Inflammatory macrophage treated with lipopolysaccharide for 1 hour (primary cell): ENCODE measurements at regions not wholly inside any gene's neighbourhood (a gene's known extent, or its start where the extent isn't known, plus 50 kb on each side); places are given as distances from the start of the nearest gene placed in this dataset.

ENCODE experiments used
- DNase-seq, 2 donors: peaks; one replicate each; pipeline ENCODE4 v3.0.0-alpha.2; 2020 to 2022

DNA sequence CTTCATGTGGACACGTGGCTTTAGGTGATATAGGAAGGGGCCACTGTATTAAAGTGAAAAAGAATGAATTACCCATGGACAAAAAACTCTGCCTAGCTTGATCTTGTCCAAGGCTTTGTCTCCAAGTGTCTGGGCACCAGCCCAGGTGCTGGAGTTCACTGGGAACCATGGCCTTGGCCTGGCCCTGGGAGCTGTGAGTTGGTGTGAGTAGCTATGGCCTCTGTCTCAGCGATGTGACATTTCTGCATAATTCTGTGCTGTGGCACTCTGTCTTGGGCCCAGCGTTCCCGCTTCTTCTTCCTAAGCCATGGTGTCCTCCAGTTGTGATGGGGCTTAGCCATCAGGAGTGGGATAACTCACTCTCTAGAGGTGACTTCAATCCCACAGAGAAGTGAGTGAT, 119.0 kb upstream of the PPP2R2D start:
- no peak for DNase-seq

DNA sequence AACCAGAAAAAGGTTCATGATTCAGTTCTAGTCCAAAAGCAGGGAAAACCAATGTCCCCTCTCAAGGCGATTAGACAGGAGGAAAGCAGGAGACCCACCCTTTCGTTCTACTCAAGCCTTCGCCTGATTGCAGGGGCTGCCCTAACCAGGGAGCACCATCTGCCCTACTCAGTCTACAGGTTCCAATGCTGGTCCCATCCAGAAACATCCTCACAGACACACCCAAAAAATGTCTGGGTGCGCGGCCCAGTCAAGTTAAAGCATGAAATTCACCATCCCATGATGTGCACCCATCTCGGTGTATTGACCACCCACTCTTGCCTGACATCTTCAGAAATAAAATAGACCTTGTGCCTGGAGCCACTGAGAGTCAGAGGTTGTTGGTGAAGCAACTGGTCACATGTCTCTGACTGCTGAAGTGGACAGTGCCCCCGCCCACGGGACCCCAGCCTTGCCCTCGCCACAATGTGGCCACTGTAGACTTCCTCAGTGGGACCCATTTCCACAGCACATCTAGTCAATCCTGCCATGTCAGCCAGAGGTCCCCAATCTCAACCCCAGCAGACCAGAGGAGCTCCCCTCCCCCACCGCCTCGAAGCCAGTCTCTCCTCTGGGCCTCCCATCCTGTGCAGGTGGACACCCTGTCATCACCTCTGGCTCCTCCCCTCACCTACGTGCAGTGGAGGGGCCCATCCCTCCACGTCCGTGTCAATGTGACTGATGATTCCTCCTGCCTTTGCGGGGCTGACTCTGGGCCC, 116.3 kb upstream of the PPP2R2D start:
- DNase-seq = peak in 1 of 2 donors; percentile 9

- no peak for DNase-seq
These were observed 115.7 kb upstream of the PPP2R2D start for GRCh38 chr10:131785121-131785460.

GRCh38 chr10:131786756-131787605, 113.8 kb upstream of the PPP2R2D start:
- peak in 1 of 2 donors; percentile 52 for DNase-seq

- no peak for DNase-seq
These were observed 112.8 kb upstream of the PPP2R2D start for GRCh38 chr10:131787961-131788360.

- DNase-seq = no peak
These were observed 112.4 kb upstream of the PPP2R2D start for GRCh38 chr10:131788386-131788785.

DNA sequence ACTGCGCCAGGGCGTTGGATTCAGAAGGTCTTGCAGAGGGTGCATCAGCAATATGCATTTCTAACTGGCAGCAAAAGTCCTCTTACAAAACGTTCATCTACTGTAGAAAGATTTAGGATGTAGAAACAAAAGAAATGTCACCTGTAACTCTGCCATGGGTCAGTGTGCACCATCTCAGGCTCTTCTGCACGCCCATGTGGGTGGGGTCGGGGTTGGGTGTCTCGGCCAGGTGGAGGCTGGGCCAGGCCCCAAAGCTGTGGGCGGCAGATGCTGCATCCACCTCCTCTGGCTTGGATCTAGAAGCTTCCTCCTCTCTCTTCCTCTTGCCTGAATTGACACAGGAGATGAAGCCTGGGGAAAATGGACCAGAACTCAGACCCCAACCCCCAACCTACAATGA, 111.3 kb upstream of the PPP2R2D start:
- DNase-seq = no peak

GRCh38 chr10:131790021-131790420, 110.8 kb upstream of the PPP2R2D start:
- DNase-seq = no peak

- no peak for DNase-seq
These were observed 108.7 kb upstream of the PPP2R2D start for GRCh38 chr10:131792011-131792651.

GRCh38 chr10:131792809-131793208, 108.0 kb upstream of the PPP2R2D start:
- no peak for DNase-seq

GRCh38 chr10:131795761-131796160, 105.0 kb upstream of the PPP2R2D start:
- DNase-seq = no peak

DNA sequence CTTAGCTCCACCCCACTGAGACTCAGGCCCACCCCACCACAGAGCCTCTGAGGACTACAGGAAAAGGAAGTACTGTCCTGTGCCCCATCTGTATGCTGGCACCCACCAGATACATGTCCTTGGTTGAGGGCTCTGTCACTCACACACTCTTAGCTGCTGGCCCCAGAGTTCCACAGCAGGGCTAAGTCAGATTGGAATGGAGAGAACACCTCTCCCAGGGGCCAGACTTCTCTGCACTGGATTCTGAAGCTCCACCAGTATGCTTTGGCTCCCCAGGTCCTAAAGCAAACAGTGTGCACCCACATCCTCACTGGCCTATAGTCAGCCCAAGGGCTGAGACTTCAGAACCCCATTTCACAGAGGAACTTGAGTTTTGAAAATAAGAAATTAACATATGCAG, 103.2 kb upstream of the PPP2R2D start:
- no peak for DNase-seq

DNA sequence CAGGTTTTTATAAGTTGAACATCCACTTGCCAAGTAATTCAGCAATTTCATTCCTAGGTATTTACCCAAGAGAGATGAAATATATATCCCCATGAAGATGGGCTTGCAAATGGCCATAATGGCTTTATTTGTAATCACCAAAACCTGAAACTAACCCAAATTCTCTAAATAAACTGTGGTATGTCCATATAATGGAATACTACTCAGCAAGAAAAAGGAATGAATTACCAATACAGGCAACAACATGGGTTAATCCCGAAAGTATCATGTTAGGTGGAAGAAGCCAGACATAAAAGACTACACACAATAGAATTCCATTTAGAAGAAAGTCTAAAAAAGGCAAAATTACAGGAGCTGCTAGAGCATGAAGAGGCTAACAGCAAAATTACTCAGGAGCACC, 101.4 kb upstream of the PPP2R2D start:
- DNase-seq = no peak

DNA sequence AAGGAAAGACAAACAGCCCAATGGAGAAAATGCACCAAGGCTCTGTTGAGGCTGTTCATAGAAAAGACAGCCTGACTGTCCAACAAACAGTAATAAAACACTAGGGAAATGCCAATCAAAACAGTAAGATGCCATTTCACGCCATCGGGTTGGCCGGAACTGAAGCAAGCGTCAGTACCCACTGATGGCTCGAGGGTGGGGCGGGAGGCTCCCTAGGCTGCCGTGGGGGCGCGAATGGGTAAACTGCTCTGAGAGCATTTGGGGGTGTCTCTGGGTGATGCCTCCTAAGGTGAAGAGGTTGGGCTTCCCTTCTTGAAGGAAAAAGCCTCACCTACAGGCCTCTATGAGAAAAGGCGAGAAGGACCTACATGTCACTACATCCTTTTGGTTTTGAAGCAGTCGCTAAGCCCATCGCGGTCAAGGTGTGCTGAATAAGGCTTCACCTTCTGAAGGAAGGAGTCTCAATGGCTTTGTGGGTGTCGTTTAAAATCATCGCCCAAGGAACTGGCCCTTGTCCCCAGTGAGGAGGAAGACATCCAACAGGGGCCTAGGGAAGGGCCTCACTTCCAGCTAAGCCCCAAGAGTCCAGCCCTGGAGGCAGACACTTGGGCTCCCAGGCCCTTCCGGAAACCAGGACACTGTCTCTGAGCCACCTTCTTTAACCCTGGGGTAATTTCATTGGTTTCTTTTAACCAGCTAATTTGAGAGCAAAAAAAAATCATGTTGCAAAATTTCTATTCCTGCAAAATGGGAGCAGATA, 98.5 kb upstream of the PPP2R2D start:
- no peak for DNase-seq

DNA sequence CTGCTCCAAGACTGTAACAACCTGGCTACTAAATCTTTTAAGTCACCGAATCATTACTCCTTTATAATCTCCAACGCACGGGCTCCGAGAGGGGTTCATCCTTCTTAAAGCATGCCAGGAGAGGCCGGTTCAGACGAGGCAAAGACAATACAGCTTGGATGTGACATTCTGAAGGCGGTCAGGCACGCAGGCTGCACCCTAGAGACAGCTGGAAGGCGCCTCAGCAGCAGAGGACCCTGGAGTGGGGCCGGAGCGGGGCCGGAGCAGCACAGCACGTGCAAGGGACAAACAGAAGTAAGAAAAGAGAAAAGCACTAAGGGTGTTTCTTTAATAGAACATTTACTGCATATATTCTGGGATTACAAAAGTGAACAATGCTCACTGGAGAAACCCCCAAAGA, 97.8 kb upstream of the PPP2R2D start:
- no peak for DNase-seq

DNA sequence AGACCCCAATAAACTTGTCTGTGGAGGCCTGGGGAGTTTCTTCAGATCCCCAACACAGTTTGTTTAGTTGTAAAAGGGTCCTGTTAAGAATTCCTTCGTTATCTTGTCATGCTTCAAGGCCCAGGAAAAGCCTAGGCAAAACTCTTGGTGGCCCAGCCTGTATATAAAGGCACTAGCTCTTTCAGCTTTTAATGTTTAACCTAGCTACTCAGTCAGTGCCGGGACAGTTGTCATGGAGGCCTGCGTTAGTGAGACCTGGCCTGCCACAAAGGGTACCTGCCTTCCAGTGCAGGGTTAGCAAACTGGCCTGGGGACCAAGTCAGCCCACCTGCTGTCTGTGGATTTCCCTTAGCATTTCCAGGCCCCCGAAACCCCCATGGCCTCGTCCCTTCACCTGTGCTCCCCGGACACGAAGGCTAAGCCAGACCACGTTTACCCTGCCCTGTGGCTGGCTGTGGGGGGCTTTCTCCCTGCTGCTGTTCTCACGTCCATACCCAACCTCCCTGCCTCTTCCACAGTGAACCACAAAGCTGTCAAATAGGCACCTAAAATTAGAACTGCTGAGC, 96.9 kb upstream of the PPP2R2D start:
- DNase-seq = no peak

GRCh38 chr10:131804551-131805295, 96.1 kb upstream of the PPP2R2D start:
- no peak for DNase-seq

- no peak for DNase-seq
These were observed 95.1 kb upstream of the PPP2R2D start for GRCh38 chr10:131805696-131806095.

DNA sequence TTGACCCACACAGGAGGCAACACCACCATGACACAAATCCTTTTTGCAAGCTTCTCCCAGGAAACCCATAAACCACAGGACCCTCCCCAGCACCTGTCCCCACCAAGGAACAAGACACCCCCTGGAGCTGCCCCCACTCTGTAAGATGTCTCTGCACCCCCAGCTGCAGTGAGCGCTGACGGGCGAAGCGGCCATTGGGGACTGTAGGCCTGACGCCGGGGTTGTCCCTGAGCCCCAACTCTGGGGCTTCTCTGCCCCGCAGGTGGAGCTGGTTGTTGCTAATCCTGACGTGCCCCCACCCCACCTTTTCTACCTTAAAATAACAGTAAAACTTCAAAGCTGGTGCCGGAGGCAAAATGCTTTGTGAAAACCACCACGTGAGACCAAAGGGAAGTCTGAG, 94.7 kb upstream of the PPP2R2D start:
- DNase-seq = no peak

- DNase-seq = no peak
These were observed 94.0 kb upstream of the PPP2R2D start for GRCh38 chr10:131806646-131807317.

DNA sequence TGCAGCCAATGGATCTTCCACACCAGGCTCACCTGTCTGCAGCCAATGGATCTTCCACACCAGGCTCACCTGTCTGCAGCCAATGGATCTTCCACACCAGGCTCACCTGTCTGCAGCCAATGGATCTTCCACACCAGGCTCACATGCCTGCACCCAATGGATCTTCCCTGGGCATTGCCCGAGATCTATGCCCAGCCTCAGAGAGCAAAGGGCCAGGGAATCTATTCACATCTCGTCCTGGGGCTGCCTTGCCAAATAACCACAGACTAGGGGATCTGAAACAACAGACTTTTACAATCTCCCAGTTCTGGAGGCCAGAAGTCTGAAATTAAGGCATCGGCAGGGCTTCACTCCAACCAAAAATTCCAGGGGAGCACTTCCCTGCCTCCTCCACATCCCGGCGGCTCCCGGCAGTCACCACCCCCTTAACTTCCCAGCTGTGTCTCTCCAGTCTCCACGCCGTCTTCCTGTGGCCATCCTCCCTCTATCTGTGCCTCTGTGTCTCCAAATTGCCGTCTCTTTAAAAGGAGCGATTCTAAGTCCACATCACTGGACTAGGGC, 92.4 kb upstream of the PPP2R2D start:
- no peak for DNase-seq
